Suprapubic skin (tissue), 3 donors: ENCODE measurements at regions not wholly inside any gene's neighbourhood (a gene's known extent, or its start where the extent isn't known, plus 50 kb on each side); places are given as distances from the start of the nearest gene placed in this dataset.

Experiments used
- POLR2A ChIP-seq, 2 donors: fragments of 450-650 bp; IDR thresholded peaks; one replicate each; pipeline ENCODE4 v1.6.1; 2017; ENCODE audit warnings: antibody characterized with exemption in 2 of 2, mild to moderate bottlenecking in 2 of 2, moderate library complexity in 2 of 2
- TF ChIP-seq, protein P1 (sequence below), 2 donors: fragments of 200-600 bp in 1 of 2; fragments of 450-650 bp in 1 of 2; sonication (generic) in 1 of 2; IDR thresholded peaks; one replicate each; pipeline ENCODE4 v1.5.1; 2016 to 2019; ENCODE audit warnings: antibody characterized with exemption in 2 of 2, mild to moderate bottlenecking in 1 of 2, moderate library complexity in 1 of 2

DNA sequence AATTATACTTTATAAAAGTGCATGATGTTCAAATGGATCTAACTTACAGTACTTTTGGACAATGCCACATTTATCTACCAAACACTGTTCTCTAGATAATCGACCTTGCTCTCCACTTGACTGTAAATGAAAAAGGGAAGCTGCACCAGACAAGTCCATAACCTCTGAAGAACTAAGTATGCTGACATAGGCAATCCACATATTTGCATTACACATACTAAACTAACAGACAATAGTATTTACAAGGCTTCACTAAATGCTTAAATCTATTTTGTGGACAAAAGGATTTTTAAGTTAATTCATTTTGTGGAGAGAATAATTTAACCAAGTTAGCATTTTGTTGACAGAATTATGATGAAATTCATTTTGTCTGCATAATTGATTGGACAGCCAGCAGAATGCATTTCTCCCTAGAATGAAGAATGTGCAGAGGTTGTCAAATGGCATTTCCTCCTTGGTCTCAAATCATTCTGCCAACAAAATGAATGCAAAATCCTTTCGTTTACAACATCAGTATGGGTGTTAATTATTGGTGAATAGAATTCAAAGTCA, 520.9 kb downstream of the CPS1 start:
- no peak for TF ChIP-seq POLR2A (IDR thresholded peaks at IDR 0.05)
- TF ChIP-seq, protein P1, sequence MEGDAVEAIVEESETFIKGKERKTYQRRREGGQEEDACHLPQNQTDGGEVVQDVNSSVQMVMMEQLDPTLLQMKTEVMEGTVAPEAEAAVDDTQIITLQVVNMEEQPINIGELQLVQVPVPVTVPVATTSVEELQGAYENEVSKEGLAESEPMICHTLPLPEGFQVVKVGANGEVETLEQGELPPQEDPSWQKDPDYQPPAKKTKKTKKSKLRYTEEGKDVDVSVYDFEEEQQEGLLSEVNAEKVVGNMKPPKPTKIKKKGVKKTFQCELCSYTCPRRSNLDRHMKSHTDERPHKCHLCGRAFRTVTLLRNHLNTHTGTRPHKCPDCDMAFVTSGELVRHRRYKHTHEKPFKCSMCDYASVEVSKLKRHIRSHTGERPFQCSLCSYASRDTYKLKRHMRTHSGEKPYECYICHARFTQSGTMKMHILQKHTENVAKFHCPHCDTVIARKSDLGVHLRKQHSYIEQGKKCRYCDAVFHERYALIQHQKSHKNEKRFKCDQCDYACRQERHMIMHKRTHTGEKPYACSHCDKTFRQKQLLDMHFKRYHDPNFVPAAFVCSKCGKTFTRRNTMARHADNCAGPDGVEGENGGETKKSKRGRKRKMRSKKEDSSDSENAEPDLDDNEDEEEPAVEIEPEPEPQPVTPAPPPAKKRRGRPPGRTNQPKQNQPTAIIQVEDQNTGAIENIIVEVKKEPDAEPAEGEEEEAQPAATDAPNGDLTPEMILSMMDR (IDR thresholded peaks at IDR 0.05) = no peak
